ENCODE measurements at regions not wholly inside any gene's neighbourhood (a gene's known extent, or its start where the extent isn't known, plus 50 kb on each side); places are given as distances from the start of the nearest gene placed in this dataset.
"Not testable (repeated sequence)": the region's sequence is repeated elsewhere in the genome, so short reads cannot be mapped to it uniquely, and the experiment has no call there.

GRCh38 chr14:105995011-105995710, 468.8 kb downstream of the TMEM121 start:
- not testable (repeated sequence) for DNase-seq (ENCODE audit: low read depth, low spot score)

GRCh38 chr14:105998597-105998996, 472.2 kb downstream of the TMEM121 start:
- DNase-seq (ENCODE audit: low read depth, low spot score) = not testable (repeated sequence)

- no peak for DNase-seq (ENCODE audit: low read depth, low spot score)
Measured at GRCh38 chr14:105999361-106000028, 473.1 kb downstream of the TMEM121 start.

DNA sequence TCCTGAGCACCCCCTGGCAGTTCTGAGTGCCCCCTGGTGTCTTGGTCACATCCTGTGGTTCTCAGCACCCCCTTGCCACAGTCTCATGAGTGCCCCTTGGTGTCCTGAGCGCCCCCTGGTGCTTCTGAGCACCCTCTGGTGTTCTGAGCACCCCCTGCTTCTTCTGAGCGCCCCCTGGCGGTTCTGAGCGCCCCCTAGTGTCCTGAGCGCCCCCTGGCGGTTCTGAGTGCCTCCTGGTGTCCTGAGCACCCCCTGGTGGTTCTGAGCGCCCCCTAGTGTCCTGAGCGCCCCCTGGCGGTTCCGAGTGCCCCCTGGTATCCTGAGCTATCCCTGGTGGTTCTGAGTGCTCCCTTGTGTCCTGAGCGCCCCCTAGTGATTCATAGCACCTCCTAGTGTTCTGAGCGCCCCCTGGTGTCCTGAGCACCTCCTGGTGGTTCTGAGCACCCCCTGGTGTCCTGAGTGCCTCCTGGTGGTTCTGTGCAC, 473.7 kb downstream of the TMEM121 start:
- not testable (repeated sequence) for DNase-seq (ENCODE audit: low read depth, low spot score)

GRCh38 chr14:106001277-106001676, 474.9 kb downstream of the TMEM121 start:
- not testable (repeated sequence) for DNase-seq (ENCODE audit: low read depth, low spot score)

DNA sequence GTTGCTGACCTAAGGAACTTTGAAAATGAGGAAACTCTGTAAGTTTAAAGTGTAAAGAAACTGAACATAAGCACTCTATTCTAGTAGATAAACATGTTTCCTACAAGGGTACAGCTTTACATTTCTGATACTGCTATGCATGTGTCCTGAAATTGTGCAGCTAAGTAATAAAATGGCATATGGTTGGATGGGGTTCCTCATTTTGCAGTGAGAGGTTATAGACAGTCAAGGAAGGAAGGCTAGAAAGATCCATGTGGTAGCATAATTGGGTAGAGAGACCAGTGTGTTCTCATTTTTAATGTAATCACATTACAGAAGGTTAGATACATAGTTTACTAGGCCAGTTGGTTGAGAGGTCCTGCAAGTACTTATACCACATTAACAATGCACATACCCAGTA, 477.0 kb downstream of the TMEM121 start:
- no peak for DNase-seq (ENCODE audit: low read depth, low spot score)

DNA sequence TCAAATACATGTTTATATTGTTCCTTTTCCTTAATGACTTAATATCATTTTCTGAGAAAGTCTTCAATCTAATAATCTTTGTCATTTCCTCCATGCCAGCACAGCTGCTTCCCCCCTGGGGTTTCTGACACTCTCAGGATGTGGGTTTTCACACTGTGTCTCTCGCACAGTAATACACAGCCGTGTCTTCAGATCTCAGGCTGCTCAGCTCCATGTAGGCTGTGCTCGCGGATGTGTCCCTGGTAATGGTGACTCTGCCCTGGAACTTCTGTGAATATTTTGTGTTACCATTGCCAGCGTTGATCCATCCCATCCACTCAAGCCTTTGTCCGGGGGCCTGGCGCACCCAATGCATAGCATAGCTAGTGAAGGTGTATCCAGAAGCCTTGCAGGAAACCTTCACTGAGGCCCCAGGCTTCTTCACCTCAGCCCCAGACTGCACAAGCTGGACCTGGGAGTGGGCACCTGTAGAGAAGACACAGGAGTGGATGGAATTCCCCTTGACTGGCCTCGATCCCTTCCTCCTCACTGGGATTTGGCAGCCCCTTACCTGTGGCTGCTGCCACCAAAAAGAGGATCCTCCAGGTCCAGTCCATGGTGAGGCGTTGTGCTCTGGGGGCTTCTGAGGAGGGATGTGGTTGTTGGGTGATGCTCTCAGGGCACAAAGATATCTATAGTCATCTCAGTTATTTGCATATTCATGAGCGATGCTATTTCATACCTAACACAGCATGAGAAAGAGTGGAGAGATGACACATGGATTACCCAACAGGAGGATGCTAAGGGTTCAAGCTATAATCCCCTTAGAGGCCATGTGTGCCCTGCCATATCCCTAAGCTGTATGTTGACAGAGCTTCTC, 478.8 kb downstream of the TMEM121 start:
- not testable (repeated sequence) for DNase-seq (ENCODE audit: low read depth, low spot score)

GRCh38 chr14:106006043-106006442, 479.7 kb downstream of the TMEM121 start:
- not testable (repeated sequence) for DNase-seq (ENCODE audit: low read depth, low spot score)

DNA sequence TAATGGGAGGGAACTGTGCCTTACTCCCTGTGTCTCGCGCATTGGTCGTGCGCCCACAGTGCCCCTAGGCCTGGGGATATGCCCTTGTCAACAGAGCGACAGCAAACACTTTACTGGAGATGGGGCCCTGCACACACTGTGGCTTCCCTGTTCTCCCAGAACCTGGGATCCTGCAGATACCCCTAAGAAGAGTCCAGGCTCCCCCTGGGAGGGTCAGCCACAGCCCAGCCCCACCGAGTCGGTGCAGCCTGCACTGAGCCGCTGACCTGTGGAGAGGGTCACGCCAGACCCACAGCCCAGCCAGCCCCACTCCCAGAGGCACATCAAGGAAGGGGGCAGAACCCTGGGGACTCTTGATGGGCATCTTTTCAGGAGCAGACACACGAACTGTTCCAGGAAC, 480.3 kb downstream of the TMEM121 start:
- DNase-seq (ENCODE audit: low read depth, low spot score) = not testable (repeated sequence)

GRCh38 chr14:106010783-106011182, 484.4 kb downstream of the TMEM121 start:
- no peak for DNase-seq (ENCODE audit: low read depth, low spot score)

DNA sequence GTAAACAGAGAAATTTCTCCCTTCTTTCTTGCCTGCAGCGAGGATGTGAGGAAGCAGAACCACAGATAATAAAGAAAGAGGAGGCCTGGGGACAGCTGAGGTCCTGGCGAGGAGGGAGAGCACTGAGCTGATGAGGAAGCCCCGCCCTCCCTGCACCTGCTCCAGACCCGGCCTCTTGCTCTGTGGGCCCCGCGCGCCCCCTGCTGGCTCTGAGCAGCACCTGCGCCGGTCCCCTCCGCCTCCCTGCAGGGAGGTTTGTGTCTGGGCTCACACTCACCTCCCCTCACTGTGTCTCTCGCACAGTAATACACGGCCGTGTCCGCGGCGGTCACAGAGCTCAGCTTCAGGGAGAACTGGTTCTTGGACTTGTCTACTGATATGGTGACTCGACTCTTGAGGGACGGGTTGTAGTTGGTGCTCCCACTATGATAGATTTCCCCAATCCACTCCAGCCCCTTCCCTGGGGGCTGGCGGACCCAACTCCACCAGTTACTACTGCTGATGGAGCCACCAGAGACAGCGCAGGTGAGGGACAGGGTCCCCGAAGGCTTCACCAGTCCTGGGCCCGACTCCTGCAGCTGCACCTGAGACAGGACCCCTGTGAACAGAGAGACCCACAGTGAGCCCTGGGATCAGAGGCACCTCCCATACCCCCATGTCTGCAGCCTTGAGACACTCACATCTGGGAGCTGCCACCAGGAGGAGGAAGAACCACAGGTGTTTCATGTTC, 485.4 kb downstream of the TMEM121 start:
- DNase-seq (ENCODE audit: low read depth, low spot score) = not testable (repeated sequence)

DNA sequence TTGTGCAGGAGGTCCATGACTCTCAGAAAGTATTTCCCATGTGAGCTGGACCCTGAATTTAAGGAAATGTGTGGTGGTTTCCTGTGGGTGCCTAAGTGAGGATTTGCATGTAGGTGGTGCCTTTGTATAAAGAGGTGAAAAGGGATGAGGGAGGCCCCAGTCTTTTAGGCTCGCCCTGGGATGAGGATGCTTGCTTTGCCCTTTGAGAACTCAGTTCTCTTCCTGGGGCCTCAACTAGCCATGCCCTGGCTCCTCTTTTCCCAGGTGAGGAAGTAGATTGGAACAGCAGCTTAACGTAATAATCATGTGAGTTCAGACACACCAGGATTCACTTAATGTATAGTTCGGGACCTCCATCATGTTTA, 486.0 kb downstream of the TMEM121 start:
- not testable (repeated sequence) for DNase-seq (ENCODE audit: low read depth, low spot score)

DNA sequence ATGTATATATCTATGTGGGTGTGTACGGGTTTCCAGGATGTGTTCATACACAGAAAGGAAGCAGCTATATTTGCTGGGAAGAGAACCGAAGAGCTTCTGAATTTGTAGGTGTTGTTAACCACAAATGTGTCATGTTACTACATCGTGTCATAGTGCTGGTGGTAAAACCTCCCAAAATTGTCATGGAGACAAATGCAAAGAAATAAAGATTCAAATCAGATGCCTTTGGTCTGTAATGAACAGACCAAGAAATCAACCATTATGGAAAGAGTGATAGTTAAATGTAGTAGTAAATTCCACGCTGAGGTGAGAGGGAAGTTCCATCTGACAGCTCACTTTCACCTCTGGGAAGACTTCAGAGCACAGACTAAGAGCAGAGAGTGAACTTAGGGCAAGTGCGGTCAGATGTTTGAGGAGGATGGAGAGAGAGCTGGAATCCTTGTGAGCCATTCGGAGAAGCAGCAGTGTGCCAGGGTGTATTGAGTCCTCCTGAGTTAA, 487.5 kb downstream of the TMEM121 start:
- DNase-seq (ENCODE audit: low read depth, low spot score) = no peak

DNA sequence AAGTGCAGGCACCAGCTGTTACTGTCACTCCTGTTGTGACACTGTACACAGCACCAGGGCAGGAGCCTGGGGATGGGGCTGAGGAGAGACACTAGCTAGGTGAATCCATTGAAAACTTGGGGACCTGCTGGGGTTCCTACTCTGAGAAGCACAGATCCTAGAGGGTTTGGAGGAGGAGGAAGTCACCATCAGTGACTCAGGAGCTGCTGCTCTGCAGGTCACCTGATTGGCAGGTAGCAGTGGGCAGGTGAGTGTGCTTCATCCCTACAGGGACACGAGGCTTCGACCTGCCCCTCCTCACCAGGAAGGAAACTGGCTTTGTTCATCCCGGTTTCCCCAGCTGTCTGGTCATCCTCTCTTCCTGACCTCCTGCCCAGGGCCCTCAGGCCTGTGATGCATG, 491.6 kb downstream of the TMEM121 start:
- DNase-seq (ENCODE audit: low read depth, low spot score) = not testable (repeated sequence)

- no peak for DNase-seq (ENCODE audit: low read depth, low spot score)
Measured at GRCh38 chr14:106021832-106022231, 495.4 kb downstream of the TMEM121 start.

DNA sequence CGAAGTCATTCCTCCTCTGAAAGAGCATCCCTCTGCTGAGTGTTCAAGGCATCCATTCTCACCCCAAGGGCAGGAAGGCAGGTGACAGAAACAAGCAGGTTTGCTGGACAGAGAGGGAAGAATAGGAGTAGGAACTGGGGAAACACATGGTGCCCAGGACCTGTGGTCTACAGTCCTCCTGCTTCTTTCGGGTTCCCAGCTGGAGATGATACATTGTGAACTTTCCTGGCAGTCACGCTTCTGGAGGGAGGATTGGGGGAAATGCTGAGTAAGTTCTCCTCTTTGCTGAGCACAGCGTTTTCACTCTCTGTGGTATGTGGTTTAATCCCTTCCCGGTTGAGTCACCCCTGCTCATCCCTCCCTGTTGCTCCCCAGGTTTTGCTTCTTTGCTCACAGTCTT, 496.3 kb downstream of the TMEM121 start:
- not testable (repeated sequence) for DNase-seq (ENCODE audit: low read depth, low spot score)

GRCh38 chr14:106023411-106023810, 497.0 kb downstream of the TMEM121 start:
- no peak for DNase-seq (ENCODE audit: low read depth, low spot score)

DNA sequence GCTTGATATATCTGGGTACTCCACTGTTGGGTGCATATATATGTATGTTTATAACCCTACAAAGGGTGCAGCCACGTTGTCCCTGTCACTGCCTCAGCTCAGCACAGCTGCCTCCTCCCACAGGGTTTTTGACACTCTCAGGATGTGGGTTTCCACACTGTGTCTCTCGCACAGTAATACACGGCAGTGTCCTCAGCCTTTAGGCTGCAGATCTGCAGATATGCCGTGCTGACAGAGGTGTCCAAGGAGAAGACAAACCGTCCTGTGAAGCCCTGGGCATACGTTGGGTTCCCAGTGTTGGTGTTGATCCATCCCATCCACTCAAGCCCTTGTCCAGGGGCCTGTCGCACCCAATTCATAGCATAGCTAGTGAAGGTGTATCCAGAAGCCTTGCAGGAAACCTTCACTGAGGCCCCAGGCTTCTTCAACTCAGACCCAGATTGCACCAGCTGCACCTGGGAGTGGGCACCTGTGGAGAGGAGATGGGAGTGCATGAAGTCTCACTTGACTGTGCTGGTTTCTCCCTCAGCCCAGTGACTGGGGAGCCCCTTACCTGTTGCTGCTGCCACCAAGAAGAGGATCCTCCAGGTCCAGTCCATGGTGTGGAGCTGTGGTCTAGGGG, 498.7 kb downstream of the TMEM121 start:
- DNase-seq (ENCODE audit: low read depth, low spot score) = no peak

DNA sequence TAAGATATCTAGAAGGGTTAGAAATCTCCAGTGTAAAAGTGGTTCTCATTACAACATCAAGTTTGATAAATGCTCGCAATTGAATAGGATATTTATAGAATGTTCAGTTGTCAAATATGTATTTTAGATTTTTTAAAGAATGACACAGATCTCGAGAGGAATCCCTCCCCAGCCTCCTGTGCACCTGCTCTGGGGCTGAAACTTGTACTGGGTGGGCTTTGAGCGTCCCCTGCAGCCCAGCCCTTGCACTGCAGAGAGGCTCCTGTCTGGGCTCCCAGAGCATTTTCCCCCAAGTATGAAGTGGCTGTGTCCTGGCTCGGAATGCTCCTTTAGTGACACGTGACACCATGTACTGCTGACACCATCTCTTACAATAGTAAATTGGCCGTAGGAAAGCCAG, 499.6 kb downstream of the TMEM121 start:
- DNase-seq (ENCODE audit: low read depth, low spot score) = no peak

- not testable (repeated sequence) for DNase-seq (ENCODE audit: low read depth, low spot score)
Measured at GRCh38 chr14:106027759-106028158, 501.4 kb downstream of the TMEM121 start.

GRCh38 chr14:106029959-106030358, 503.6 kb downstream of the TMEM121 start:
- DNase-seq (ENCODE audit: low read depth, low spot score) = no peak

Measured in astrocyte of the hippocampus (primary cell).